ENCODE measurements at regions not wholly inside any gene's neighbourhood (a gene's known extent, or its start where the extent isn't known, plus 50 kb on each side); places are given as distances from the start of the nearest gene placed in this dataset.

GRCh38 chr6:142531727-142532126 is 229.9 kb downstream of the ADGRG6 start:
- no peak for TF ChIP-seq CTCF (IDR thresholded peaks at IDR 0.05)
- no peak for TF ChIP-seq POLR2A (IDR thresholded peaks at IDR 0.05)

Data from thyroid gland (tissue), 4 donors.